Neural cell (in vitro differentiated cells): ENCODE measurements at regions not wholly inside any gene's neighbourhood (a gene's known extent, or its start where the extent isn't known, plus 50 kb on each side); places are given as distances from the start of the nearest gene placed in this dataset.

Experiments
- H2AFZ ChIP-seq: fragments of 200-600, 300-800 bp; sonication (generic), shearing (Covaris generic); 2 replicates; pipeline ENCODE4 v1.6.0; 2014; ENCODE audit warnings: low read depth, mild to moderate bottlenecking, antibody characterized with exemption, low read length, moderate library complexity
- H3F3A ChIP-seq: fragments of 200-600 bp; shearing (Covaris generic); 2 replicates; pipeline ENCODE4 v1.6.1; 2016; ENCODE audit warnings: mild to moderate bottlenecking, moderate library complexity, mixed read lengths, antibody characterized with exemption, low read length; ENCODE audit not compliant: insufficient read depth, poor library complexity, severe bottlenecking
- H3K27ac ChIP-seq: fragments of 200-600, 300-800 bp; sonication (generic), shearing (Covaris generic); 2 replicates; pipeline ENCODE4 v1.5.1; 2014; ENCODE audit warnings: mild to moderate bottlenecking, low read length, moderate library complexity
- H3K27me3 ChIP-seq: fragments of 300-800, 200-600 bp; sonication (generic), shearing (Covaris generic); 2 replicates; pipeline ENCODE4 v1.6.0; 2014; ENCODE audit warnings: mild to moderate bottlenecking, low read depth, low read length, moderate library complexity; ENCODE audit not compliant: insufficient read depth
- H3K36me3 ChIP-seq: fragments of 300-800, 200-600 bp; sonication (generic), shearing (Covaris generic); 2 replicates; pipeline ENCODE4 v1.5.1; 2014; ENCODE audit warnings: mild to moderate bottlenecking, antibody characterized with exemption, low read length, moderate library complexity; ENCODE audit not compliant: insufficient read depth
- H3K4me2 ChIP-seq: fragments of 300-800, 200-600 bp; sonication (generic), shearing (Covaris generic); 2 replicates; pipeline ENCODE4 v1.6.0; 2014; ENCODE audit warnings: mild to moderate bottlenecking, low read length
- H3K4me3 ChIP-seq: fragments of 300-800, 200-600 bp; sonication (generic), shearing (Covaris generic); 2 replicates; pipeline ENCODE4 v1.5.1; 2014; ENCODE audit warnings: mild to moderate bottlenecking, low read length, moderate library complexity
- H3K79me2 ChIP-seq: fragments of 200-600 bp; shearing (Covaris generic); replicated peaks from 2 replicates; pipeline ENCODE4 v1.6.0; 2014; ENCODE audit warnings: mild to moderate bottlenecking, low read length, moderate library complexity; ENCODE audit not compliant: insufficient read depth
- H3K9ac ChIP-seq: fragments of 300-800, 200-600 bp; sonication (generic), shearing (Covaris generic); 2 replicates; pipeline ENCODE4 v1.6.1; 2016; ENCODE audit warnings: mild to moderate bottlenecking, low read length, mixed read lengths
- H3K9me2 ChIP-seq: fragments of 200-600 bp; shearing (Covaris generic); 2 replicates; pipeline ENCODE4 v1.6.1; 2016; ENCODE audit warnings: mild to moderate bottlenecking, low read length, mixed read lengths; ENCODE audit not compliant: insufficient read depth
- H3K9me3 ChIP-seq: fragments of 200-600, 300-800 bp; sonication (generic), shearing (Covaris generic); 2 replicates; pipeline ENCODE4 v1.6.1; 2016; ENCODE audit warnings: mild to moderate bottlenecking, mixed run types, low read length, moderate library complexity, mixed read lengths
- H4K20me1 ChIP-seq: fragments of 200-600 bp; shearing (Covaris generic); 2 replicates; pipeline ENCODE4 v1.6.1; 2016; ENCODE audit warnings: mild to moderate bottlenecking, mixed run types; ENCODE audit not compliant: insufficient read depth
- CTCF ChIP-seq: fragments of 450-650 bp; IDR thresholded peaks from 2 replicates; pipeline ENCODE4 v1.5.1; 2014; ENCODE audit warnings: antibody characterized with exemption, mild to moderate bottlenecking, moderate library complexity; ENCODE audit not compliant: poor library complexity, severe bottlenecking
- EP300 ChIP-seq: fragments of 450-650 bp; conservative IDR thresholded peaks from 2 replicates; pipeline ENCODE4 v1.6.1; 2014; ENCODE audit warnings: antibody characterized with exemption, mild to moderate bottlenecking, moderate library complexity; ENCODE audit not compliant: poor library complexity, severe bottlenecking
- EZH2 ChIP-seq: fragments of 200-600, 300-800 bp; shearing (Covaris generic), sonication (generic); IDR thresholded peaks from 2 replicates; pipeline ENCODE4 v1.6.1; 2014; ENCODE audit warnings: antibody characterized with exemption, low read length, borderline replicate concordance, mild to moderate bottlenecking; ENCODE audit not compliant: insufficient read depth, poor library complexity, severe bottlenecking
- MXI1 ChIP-seq: fragments of 450-650 bp; conservative IDR thresholded peaks from 2 replicates; pipeline ENCODE4 v1.6.1; 2014; ENCODE audit warnings: antibody characterized with exemption, mild to moderate bottlenecking; ENCODE audit not compliant: poor library complexity, severe bottlenecking
- POLR2AphosphoS5 ChIP-seq: IDR thresholded peaks from 2 replicates; pipeline ENCODE4 v1.6.1; 2012
- RAD21 ChIP-seq: fragments of 450-650 bp; conservative IDR thresholded peaks from 2 replicates; pipeline ENCODE4 v1.6.1; 2014; ENCODE audit warnings: antibody characterized with exemption, mild to moderate bottlenecking, moderate library complexity
- REST ChIP-seq: IDR thresholded peaks from 2 replicates; pipeline ENCODE4 v1.6.1; 2012; ENCODE audit warnings: borderline replicate concordance
- SMC3 ChIP-seq: fragments of 450-650 bp; conservative IDR thresholded peaks from 2 replicates; pipeline ENCODE4 v1.6.1; 2014; ENCODE audit warnings: antibody characterized with exemption, mild to moderate bottlenecking, moderate library complexity; ENCODE audit not compliant: poor library complexity
- TAF1 ChIP-seq: IDR thresholded peaks from 2 replicates; pipeline ENCODE4 v1.6.1; 2012; ENCODE audit warnings: low read depth

- no peaks in the 10 kb centered on the region for H3K27me3 ChIP-seq
- TF ChIP-seq CTCF = no peak
- no peak for TF ChIP-seq RAD21
- TF ChIP-seq EP300 = no peak
- no peak for TF ChIP-seq EZH2
- no peak for TF ChIP-seq MXI1
- TF ChIP-seq POLR2AphosphoS5 = no peak
- no peak for TF ChIP-seq REST
- no peak for TF ChIP-seq TAF1
- no peak for TF ChIP-seq SMC3
These were observed 202.8 kb upstream of the DIO2 start for GRCh38 chr14:80414080-80414479.

GRCh38 chr14:80404413-80404812, 193.1 kb upstream of the DIO2 start:
- H3K36me3 ChIP-seq = no peaks in the 10 kb centered on the region
- H3K79me2 ChIP-seq = no peaks in the 10 kb centered on the region
- H3K4me2 ChIP-seq = no peak overlapping the region
- TF ChIP-seq MXI1 = no peak
- no peak for TF ChIP-seq POLR2AphosphoS5
- no peak for TF ChIP-seq SMC3
- no peak for TF ChIP-seq EP300
- no peak for TF ChIP-seq EZH2
- no peak for TF ChIP-seq CTCF
- TF ChIP-seq TAF1 = no peak
- no peak for TF ChIP-seq RAD21
- TF ChIP-seq REST = no peak
- no peaks in the 10 kb centered on the region for H3K9me3 ChIP-seq
- H3K4me3 ChIP-seq = no peak overlapping the region
- H3K9ac ChIP-seq = no peak overlapping the region
- H3F3A ChIP-seq = no peaks in the 10 kb centered on the region
- no peaks in the 10 kb centered on the region for H4K20me1 ChIP-seq
- no peak overlapping the region for H2AFZ ChIP-seq
- H3K27ac ChIP-seq = no peak overlapping the region
- no peaks in the 10 kb centered on the region for H3K27me3 ChIP-seq
- no peaks in the 10 kb centered on the region for H3K9me2 ChIP-seq

More at GRCh38 chr14:80414080-80414479, 202.8 kb upstream of the DIO2 start:
- Histone ChIP-seq H3K9me2 (no peaks in the 10 kb centered on the region), H4K20me1 (no peaks in the 10 kb centered on the region), H3K79me2 (no peaks in the 10 kb centered on the region), H3K9ac (no peak overlapping the region), H2AFZ (no peak overlapping the region), H3K9me3 (no peaks in the 10 kb centered on the region), H3K4me3 (no peak overlapping the region), H3K36me3 (no peaks in the 10 kb centered on the region), H3K27ac (no peak overlapping the region), H3F3A (no peaks in the 10 kb centered on the region), H3K4me2 (no peak overlapping the region)
